ENCODE measurements at regions not wholly inside any gene's neighbourhood (a gene's known extent, or its start where the extent isn't known, plus 50 kb on each side); places are given as distances from the start of the nearest gene placed in this dataset.

GRCh38 chr17:14471052-14471451 is 170.2 kb downstream of the HS3ST3B1 start (continued):
- TF ChIP-seq POLR2A (IDR thresholded peaks at IDR 0.05; ENCODE audit: insufficient read depth in 1 of 2, low read depth in 2 of 2, low read length in 2 of 2) (no peak), KAT2B (IDR thresholded peaks at IDR 0.05; ENCODE audit: borderline replicate concordance, low read depth, low read length) (no peak), CREB1 (IDR thresholded peaks at IDR 0.05) (no peak), CREB1 (CRISPR knock-in tag; IDR thresholded peaks at IDR 0.05) (0 out of 2 replicates have a peak, but pooled peaks have one; percentile 24), ATF4 (CRISPR knock-in tag; IDR thresholded peaks at IDR 0.05) (no peak), ZNF30 (CRISPR knock-in tag; IDR thresholded peaks at IDR 0.05) (no peak), ARNT (IDR thresholded peaks at IDR 0.05) (no peak), STAT5B (CRISPR knock-in tag; IDR thresholded peaks at IDR 0.05) (no peak), ZNF674 (CRISPR knock-in tag; IDR thresholded peaks at IDR 0.05; ENCODE audit: low read depth) (no peak), ZNF772 (CRISPR knock-in tag; IDR thresholded peaks at IDR 0.05) (no peak), PCBP1 (IDR thresholded peaks at IDR 0.05; ENCODE audit: borderline replicate concordance, low read depth, low read length) (no peak), SETDB1 (CRISPR knock-in tag; IDR thresholded peaks at IDR 0.05; ENCODE audit: borderline replicate concordance) (no peak), SUZ12 (IDR thresholded peaks at IDR 0.05; ENCODE audit: low read depth, low read length) (no peak), MLX (CRISPR knock-in tag; IDR thresholded peaks at IDR 0.05) (no peak), POLR2G (IDR thresholded peaks at IDR 0.05; ENCODE audit: low read depth, low read length) (no peak), ZNF296 (CRISPR knock-in tag; conservative IDR thresholded peaks at IDR 0.05) (no peak), TARDBP (CRISPR knock-in tag; IDR thresholded peaks at IDR 0.05) (no peak), HCFC1 (IDR thresholded peaks at IDR 0.05; ENCODE audit: low read depth, low read length) (no peak), RFXAP (CRISPR knock-in tag; IDR thresholded peaks at IDR 0.05; ENCODE audit: borderline replicate concordance) (no peak), FOSL2 (CRISPR knock-in tag; IDR thresholded peaks at IDR 0.05) (peak; percentile 88), SMARCC2 (IDR thresholded peaks at IDR 0.05) (no peak), ADNP (CRISPR knock-in tag; IDR thresholded peaks at IDR 0.05) (no peak), GATA4 (IDR thresholded peaks at IDR 0.05; ENCODE audit: borderline replicate concordance, low read depth) (no peak), ZEB1 (IDR thresholded peaks at IDR 0.05; ENCODE audit: insufficient replicate concordance, low read depth) (no peak), ZNF234 (CRISPR knock-in tag; conservative IDR thresholded peaks at IDR 0.05) (no peak), ZNF646 (CRISPR knock-in tag; IDR thresholded peaks at IDR 0.05) (peak; percentile 82; the same call in 1 of the 2 replicates), FLYWCH1 (CRISPR knock-in tag; IDR thresholded peaks at IDR 0.05) (no peak), ZNF567 (CRISPR knock-in tag; IDR thresholded peaks at IDR 0.05; ENCODE audit: borderline replicate concordance) (no peak)

Data from HepG2 (cell line).